ENCODE measurements at regions not wholly inside any gene's neighbourhood (a gene's known extent, or its start where the extent isn't known, plus 50 kb on each side); places are given as distances from the start of the nearest gene placed in this dataset.

- Histone ChIP-seq H3K27me3 (no peaks in the 10 kb centered on the region), H3K9me3 (no peaks in the 10 kb centered on the region), H3K4me1 (no peaks in the 10 kb centered on the region), H3K4me3 (no peak overlapping the region), H3K36me3 (no peaks in the 10 kb centered on the region), H3K27ac (no peak overlapping the region)
- DNase-seq (no peak), ATAC-seq (ENCODE audit: low FRiP score in 2 of 2) (no peak)
- TF ChIP-seq EP300 (IDR thresholded peaks at IDR 0.05), result no peak
- TF ChIP-seq POLR2AphosphoS5 (IDR thresholded peaks at IDR 0.05), result no peak
Measured at GRCh38 chr5:82785882-82786509, 291.2 kb downstream of the TMEM167A start.

DNA sequence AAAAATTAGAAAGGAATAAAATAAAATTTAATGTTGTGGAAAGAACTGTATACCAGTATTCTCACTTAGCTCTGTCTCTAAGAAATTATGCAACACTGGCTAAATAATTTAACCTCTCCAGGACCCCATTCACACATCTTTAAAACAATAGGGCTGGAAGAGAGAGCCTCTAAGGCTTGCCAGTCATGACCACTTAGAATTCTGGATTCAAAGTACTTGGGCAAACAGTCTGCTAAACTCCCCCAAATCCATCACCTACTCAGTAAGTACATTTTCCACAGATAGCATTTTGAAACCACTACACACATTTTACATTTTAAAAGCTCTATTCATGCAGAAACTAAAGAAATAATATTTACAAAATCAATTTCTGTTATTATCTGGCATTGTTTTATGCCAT, 291.7 kb downstream of the TMEM167A start:
- Histone ChIP-seq H3K36me3 (no peaks in the 10 kb centered on the region), H3K27me3 (no peaks in the 10 kb centered on the region), H3K4me1 (no peaks in the 10 kb centered on the region), H3K4me3 (no peak overlapping the region), H3K9me3 (no peaks in the 10 kb centered on the region), H3K27ac (no peak overlapping the region)
- ATAC-seq (ENCODE audit: low FRiP score in 2 of 2) (no peak), DNase-seq (no peak)
- TF ChIP-seq, protein P1, sequence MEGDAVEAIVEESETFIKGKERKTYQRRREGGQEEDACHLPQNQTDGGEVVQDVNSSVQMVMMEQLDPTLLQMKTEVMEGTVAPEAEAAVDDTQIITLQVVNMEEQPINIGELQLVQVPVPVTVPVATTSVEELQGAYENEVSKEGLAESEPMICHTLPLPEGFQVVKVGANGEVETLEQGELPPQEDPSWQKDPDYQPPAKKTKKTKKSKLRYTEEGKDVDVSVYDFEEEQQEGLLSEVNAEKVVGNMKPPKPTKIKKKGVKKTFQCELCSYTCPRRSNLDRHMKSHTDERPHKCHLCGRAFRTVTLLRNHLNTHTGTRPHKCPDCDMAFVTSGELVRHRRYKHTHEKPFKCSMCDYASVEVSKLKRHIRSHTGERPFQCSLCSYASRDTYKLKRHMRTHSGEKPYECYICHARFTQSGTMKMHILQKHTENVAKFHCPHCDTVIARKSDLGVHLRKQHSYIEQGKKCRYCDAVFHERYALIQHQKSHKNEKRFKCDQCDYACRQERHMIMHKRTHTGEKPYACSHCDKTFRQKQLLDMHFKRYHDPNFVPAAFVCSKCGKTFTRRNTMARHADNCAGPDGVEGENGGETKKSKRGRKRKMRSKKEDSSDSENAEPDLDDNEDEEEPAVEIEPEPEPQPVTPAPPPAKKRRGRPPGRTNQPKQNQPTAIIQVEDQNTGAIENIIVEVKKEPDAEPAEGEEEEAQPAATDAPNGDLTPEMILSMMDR (IDR thresholded peaks at IDR 0.05), result no peak
- no peak for TF ChIP-seq EP300 (IDR thresholded peaks at IDR 0.05)
- no peak for TF ChIP-seq POLR2A (IDR thresholded peaks at IDR 0.05)
- no peak for TF ChIP-seq POLR2AphosphoS5 (IDR thresholded peaks at IDR 0.05)

DNA sequence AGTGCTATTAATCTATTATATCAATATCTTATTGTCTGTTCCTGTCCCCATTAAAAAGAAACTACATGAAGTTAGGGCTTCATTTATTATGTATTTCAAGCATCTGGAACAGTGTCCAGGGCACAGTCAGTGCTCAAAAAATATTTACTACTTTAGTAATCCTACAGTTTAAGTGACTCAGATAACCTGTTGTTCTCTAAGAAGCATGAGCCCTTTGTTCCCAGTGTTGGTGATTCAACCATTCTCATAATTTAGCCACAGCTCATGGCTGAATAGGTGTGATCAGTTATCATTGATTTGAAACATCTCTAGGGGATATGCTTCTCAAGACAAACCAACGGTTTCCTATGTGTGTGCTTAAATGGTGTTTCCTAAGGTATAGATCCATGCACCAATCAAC, 292.7 kb downstream of the TMEM167A start:
- no peaks in the 10 kb centered on the region for H3K9me3 ChIP-seq
- no peak for TF ChIP-seq EP300 (IDR thresholded peaks at IDR 0.05)
- TF ChIP-seq POLR2A (IDR thresholded peaks at IDR 0.05), result no peak
- TF ChIP-seq POLR2AphosphoS5 (IDR thresholded peaks at IDR 0.05), result no peak
- TF ChIP-seq, protein P1 (IDR thresholded peaks at IDR 0.05), result no peak
- no peaks in the 10 kb centered on the region for H3K4me1 ChIP-seq
- WGBS, 2 donors, result 78 to 94% methylated on average over 1 of the region's 1 CpG
- ATAC-seq (ENCODE audit: low FRiP score in 2 of 2) (no peak), DNase-seq (no peak)
- H3K27ac ChIP-seq, result no peak overlapping the region
- H3K36me3 ChIP-seq, result no peaks in the 10 kb centered on the region
- no peaks in the 10 kb centered on the region for H3K27me3 ChIP-seq
- no peak overlapping the region for H3K4me3 ChIP-seq

DNA sequence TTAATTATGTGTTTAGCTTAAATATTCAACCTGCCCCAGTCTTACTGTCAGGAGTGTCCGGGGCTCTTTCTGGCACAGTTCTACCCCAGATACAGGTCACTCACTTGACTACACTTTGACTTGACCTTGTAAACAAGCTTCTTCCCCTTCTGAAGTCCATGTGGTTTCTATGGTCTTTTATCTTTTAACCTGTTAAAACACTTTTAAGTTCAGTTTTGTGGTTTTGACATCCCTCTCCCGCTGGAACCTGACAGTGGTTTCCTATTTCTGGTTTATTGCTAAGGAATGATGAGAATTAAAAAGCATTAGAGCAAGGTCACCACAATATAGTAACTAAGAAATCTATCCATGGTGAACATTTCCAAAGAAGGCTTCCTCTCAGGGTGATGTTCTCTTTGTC, 300.1 kb downstream of the TMEM167A start:
- H3K27me3 ChIP-seq, result no peaks in the 10 kb centered on the region
- no peaks in the 10 kb centered on the region for H3K9me3 ChIP-seq
- H3K4me3 ChIP-seq, result no peak overlapping the region
- 36 to 49% methylated on average over 2 of the region's 2 CpGs for WGBS, 2 donors
- no peaks in the 10 kb centered on the region for H3K36me3 ChIP-seq
- H3K4me1 ChIP-seq, result no peaks in the 10 kb centered on the region
- no peak for TF ChIP-seq POLR2AphosphoS5 (IDR thresholded peaks at IDR 0.05)
- TF ChIP-seq, protein P1 (IDR thresholded peaks at IDR 0.05), result no peak
- no peak for TF ChIP-seq POLR2A (IDR thresholded peaks at IDR 0.05)
- no peak for TF ChIP-seq EP300 (IDR thresholded peaks at IDR 0.05)
- H3K27ac ChIP-seq, result no peak overlapping the region
- DNase-seq (no peak), ATAC-seq (ENCODE audit: low FRiP score in 2 of 2) (no peak)

GRCh38 chr5:82772281-82772680, 304.9 kb downstream of the TMEM167A start:
- H3K27me3 ChIP-seq, result no peaks in the 10 kb centered on the region
- no peak overlapping the region for H3K4me3 ChIP-seq
- H3K4me1 ChIP-seq, result no peaks in the 10 kb centered on the region
- ATAC-seq (ENCODE audit: low FRiP score in 2 of 2) (no peak), DNase-seq (no peak)
- no peak for TF ChIP-seq EP300 (IDR thresholded peaks at IDR 0.05)
- TF ChIP-seq, protein P1 (IDR thresholded peaks at IDR 0.05), result no peak
- TF ChIP-seq POLR2A (IDR thresholded peaks at IDR 0.05), result no peak
- TF ChIP-seq POLR2AphosphoS5 (IDR thresholded peaks at IDR 0.05), result no peak
- no peak overlapping the region for H3K27ac ChIP-seq
- no peaks in the 10 kb centered on the region for H3K9me3 ChIP-seq
- WGBS, 2 donors, result 78 to 84% methylated on average over 4 of the region's 4 CpGs
- H3K36me3 ChIP-seq, result no peaks in the 10 kb centered on the region

Data from upper lobe of left lung (tissue), 6 donors.